GM23248 (cell line): ENCODE measurements at regions not wholly inside any gene's neighbourhood (a gene's known extent, or its start where the extent isn't known, plus 50 kb on each side); places are given as distances from the start of the nearest gene placed in this dataset.

Source experiments
- EZH2 ChIP-seq: fragments of 200-600 bp; sonication (generic); IDR thresholded peaks from 2 replicates; pipeline ENCODE4 v1.6.1; 2018; ENCODE audit warnings: antibody characterized with exemption, mild to moderate bottlenecking; ENCODE audit not compliant: insufficient read depth, poor library complexity, severe bottlenecking
- EZH2phosphoT487 ChIP-seq: fragments of 200-600 bp; sonication (generic); IDR thresholded peaks from 2 replicates; pipeline ENCODE4 v1.6.1; 2018; ENCODE audit warnings: antibody characterized with exemption, moderate library complexity, mild to moderate bottlenecking, low read depth; ENCODE audit not compliant: insufficient read depth

GRCh38 chr3:72698154-72698917 is 149.9 kb downstream of the SHQ1 start:
- no peak for TF ChIP-seq EZH2
- no peak for TF ChIP-seq EZH2phosphoT487
